ENCODE measurements at regions not wholly inside any gene's neighbourhood (a gene's known extent, or its start where the extent isn't known, plus 50 kb on each side); places are given as distances from the start of the nearest gene placed in this dataset.

DNA sequence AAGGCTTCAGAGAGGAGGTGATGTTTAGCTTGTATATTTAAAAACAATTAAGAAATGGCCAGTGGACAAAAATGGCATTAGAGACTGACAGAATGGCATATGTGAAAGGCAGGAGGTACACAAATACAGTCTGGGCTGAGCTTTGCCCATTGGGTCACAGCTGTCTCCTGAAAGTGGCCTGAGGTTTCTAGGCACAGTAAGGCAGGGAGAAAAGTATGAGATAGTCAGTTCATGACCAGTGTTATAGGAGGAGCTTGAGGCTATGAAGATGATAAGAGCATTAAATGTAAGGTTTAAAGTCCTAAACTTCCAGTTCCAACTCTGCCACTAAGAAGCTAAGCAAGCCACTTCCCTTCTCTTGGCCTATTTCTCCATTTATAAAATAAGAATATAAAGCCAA, 111.2 kb upstream of the SETMAR start (continued):
- TF ChIP-seq, protein P1, sequence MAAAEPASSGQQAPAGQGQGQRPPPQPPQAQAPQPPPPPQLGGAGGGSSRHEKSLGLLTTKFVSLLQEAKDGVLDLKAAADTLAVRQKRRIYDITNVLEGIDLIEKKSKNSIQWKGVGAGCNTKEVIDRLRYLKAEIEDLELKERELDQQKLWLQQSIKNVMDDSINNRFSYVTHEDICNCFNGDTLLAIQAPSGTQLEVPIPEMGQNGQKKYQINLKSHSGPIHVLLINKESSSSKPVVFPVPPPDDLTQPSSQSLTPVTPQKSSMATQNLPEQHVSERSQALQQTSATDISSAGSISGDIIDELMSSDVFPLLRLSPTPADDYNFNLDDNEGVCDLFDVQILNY (CRISPR knock-in tag; IDR thresholded peaks at IDR 0.05): no peak
- TF ChIP-seq JUN (CRISPR knock-in tag; IDR thresholded peaks at IDR 0.05) (no peak), ERG (CRISPR knock-in tag; IDR thresholded peaks at IDR 0.05) (no peak), ZNF138 (CRISPR knock-in tag; conservative IDR thresholded peaks at IDR 0.05) (no peak)
- TF ChIP-seq, protein P2, sequence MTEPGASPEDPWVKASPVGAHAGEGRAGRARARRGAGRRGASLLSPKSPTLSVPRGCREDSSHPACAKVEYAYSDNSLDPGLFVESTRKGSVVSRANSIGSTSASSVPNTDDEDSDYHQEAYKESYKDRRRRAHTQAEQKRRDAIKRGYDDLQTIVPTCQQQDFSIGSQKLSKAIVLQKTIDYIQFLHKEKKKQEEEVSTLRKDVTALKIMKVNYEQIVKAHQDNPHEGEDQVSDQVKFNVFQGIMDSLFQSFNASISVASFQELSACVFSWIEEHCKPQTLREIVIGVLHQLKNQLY (CRISPR knock-in tag; IDR thresholded peaks at IDR 0.05): no peak

GRCh38 chr3:4195006-4195405, 108.2 kb upstream of the SETMAR start:
- no peak for DNase-seq (ENCODE audit: low spot score)
- ATAC-seq: no peak
- H3K27me3 Mint-ChIP-seq (ENCODE audit: low read depth): peaks cover 3% of the 10 kb centered on the region
- peaks cover 64% of the 10 kb centered on the region for H3K9me3 Mint-ChIP-seq
- POLR2A ChIA-PET: no interaction called here
- TF ChIP-seq STAT6 (CRISPR knock-in tag; conservative IDR thresholded peaks at IDR 0.05; ENCODE audit: low read depth): no peak
- no peak for TF ChIP-seq GABPB1 (CRISPR knock-in tag; IDR thresholded peaks at IDR 0.05)
- no peak for TF ChIP-seq GTF2I (CRISPR knock-in tag; conservative IDR thresholded peaks at IDR 0.05)
- TF ChIP-seq ZSCAN18 (CRISPR knock-in tag; IDR thresholded peaks at IDR 0.05): no peak
- no peak for TF ChIP-seq ATF6 (CRISPR knock-in tag; IDR thresholded peaks at IDR 0.05)
- TF ChIP-seq ATF3 (CRISPR knock-in tag; conservative IDR thresholded peaks at IDR 0.05): no peak
- TF ChIP-seq SOX15 (CRISPR knock-in tag; IDR thresholded peaks at IDR 0.05): no peak
- TF ChIP-seq, protein P3, sequence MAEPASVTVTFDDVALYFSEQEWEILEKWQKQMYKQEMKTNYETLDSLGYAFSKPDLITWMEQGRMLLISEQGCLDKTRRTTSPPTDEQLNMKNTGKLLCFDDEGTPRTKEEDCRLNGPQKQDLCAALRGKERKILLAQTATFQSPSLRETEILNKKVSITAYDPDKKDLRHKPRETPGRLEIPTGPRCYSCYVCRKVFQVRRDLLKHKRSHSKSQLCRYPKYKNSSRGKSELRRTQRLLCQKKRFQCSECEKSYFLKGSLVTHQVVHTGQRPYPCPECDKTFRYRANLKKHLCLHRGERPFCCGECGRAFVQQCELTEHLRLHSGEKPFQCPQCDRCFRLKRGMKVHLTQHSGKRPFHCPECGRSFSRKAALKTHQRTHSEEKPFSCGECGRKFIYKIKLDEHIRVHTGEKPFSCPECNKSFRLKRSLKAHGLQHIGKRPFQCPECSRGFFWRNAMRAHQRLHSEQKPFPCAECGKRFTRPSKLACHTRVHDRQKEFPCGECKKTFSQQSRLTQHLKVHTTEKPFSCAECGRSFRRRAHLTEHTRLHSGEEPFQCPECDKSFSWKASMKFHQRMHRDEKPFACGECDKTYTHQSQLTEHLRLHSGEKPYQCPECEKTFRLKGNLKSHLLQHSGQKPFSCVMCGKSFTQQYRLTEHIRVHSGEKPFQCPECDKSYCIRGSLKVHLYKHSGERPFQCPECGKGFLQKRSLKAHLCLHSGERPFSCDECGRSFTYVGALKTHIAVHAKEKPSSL (CRISPR knock-in tag; conservative IDR thresholded peaks at IDR 0.05): no peak
- no peak for TF ChIP-seq EMX1 (CRISPR knock-in tag; IDR thresholded peaks at IDR 0.05)
- no peak for TF ChIP-seq FOXK1 (CRISPR knock-in tag; IDR thresholded peaks at IDR 0.05)
- TF ChIP-seq, protein P4, sequence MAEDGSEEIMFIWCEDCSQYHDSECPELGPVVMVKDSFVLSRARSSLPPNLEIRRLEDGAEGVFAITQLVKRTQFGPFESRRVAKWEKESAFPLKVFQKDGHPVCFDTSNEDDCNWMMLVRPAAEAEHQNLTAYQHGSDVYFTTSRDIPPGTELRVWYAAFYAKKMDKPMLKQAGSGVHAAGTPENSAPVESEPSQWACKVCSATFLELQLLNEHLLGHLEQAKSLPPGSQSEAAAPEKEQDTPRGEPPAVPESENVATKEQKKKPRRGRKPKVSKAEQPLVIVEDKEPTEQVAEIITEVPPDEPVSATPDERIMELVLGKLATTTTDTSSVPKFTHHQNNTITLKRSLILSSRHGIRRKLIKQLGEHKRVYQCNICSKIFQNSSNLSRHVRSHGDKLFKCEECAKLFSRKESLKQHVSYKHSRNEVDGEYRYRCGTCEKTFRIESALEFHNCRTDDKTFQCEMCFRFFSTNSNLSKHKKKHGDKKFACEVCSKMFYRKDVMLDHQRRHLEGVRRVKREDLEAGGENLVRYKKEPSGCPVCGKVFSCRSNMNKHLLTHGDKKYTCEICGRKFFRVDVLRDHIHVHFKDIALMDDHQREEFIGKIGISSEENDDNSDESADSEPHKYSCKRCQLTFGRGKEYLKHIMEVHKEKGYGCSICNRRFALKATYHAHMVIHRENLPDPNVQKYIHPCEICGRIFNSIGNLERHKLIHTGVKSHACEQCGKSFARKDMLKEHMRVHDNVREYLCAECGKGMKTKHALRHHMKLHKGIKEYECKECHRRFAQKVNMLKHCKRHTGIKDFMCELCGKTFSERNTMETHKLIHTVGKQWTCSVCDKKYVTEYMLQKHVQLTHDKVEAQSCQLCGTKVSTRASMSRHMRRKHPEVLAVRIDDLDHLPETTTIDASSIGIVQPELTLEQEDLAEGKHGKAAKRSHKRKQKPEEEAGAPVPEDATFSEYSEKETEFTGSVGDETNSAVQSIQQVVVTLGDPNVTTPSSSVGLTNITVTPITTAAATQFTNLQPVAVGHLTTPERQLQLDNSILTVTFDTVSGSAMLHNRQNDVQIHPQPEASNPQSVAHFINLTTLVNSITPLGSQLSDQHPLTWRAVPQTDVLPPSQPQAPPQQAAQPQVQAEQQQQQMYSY (CRISPR knock-in tag; IDR thresholded peaks at IDR 0.05): no peak
- no peak for TF ChIP-seq ATF1 (CRISPR knock-in tag; IDR thresholded peaks at IDR 0.05)
- no peak for TF ChIP-seq ZNF138 (CRISPR knock-in tag; conservative IDR thresholded peaks at IDR 0.05)
- TF ChIP-seq SP1 (CRISPR knock-in tag; conservative IDR thresholded peaks at IDR 0.05): no peak
- no peak for TF ChIP-seq ZNF416 (CRISPR knock-in tag; IDR thresholded peaks at IDR 0.05)
- CTCF ChIA-PET: no interaction called here
- no peak overlapping the region for H3K4me3 Mint-ChIP-seq
- H3K27ac Mint-ChIP-seq: no peak overlapping the region
- H3K36me3 Mint-ChIP-seq: peaks cover 13% of the 10 kb centered on the region
- peaks cover 6% of the 10 kb centered on the region for H3K4me1 Mint-ChIP-seq
